GM12875 (cell line): ENCODE measurements at regions not wholly inside any gene's neighbourhood (a gene's known extent, or its start where the extent isn't known, plus 50 kb on each side); places are given as distances from the start of the nearest gene placed in this dataset.

Experiments
- H3K4me3 ChIP-seq: one replicate; pipeline ENCODE4 v1.5.1; 2011; ENCODE audit warnings: low read depth, low read length, control low read depth
- CTCF ChIP-seq: IDR thresholded peaks from 2 replicates; pipeline ENCODE4 v1.5.1; 2011; ENCODE audit warnings: low read depth, mild to moderate bottlenecking, control low read depth, inconsistent platforms, low read length, moderate library complexity, borderline replicate concordance; ENCODE audit not compliant: insufficient read depth

DNA sequence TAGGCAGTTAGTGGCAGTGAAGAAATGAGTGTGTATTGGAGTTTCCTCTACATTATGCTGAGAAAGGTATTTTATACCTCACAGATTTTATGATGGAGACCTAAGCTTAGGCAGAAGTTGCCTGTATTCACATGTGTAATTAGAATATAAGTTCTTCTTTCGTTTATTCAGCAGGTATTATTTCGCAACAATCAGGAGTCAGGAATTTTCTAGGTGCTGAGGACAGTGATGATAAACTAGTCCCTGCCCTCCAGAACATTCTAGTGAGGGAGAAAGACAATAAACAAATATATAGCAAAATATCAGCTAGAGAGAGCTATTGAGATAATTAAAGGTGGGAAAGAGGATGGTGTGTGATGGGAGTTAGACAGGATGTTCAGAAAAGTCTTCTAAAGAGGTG lies 345.7 kb downstream of the GRIN2B start:
- no peak for TF ChIP-seq CTCF
- no peak overlapping the region for H3K4me3 ChIP-seq

DNA sequence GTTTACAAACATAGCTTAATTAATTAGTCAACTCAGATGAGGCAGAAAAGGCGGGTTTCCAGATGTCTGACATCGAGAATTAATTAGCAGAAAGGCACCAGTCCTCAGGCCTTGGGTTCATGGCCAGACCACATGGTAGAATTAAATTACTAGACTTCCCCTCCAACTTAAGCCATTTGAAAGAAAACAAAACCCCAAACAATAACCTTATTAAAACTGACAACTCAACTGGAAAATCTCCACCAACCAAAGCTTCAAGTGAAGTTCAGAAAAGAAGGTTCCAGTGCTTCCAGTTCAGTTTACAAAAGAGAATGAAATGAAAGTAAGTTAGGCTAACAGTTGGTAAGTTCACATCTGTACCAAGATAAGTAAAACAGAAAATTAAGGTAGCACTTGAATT lies 349.5 kb downstream of the GRIN2B start:
- TF ChIP-seq CTCF = no peak
- no peak overlapping the region for H3K4me3 ChIP-seq

DNA sequence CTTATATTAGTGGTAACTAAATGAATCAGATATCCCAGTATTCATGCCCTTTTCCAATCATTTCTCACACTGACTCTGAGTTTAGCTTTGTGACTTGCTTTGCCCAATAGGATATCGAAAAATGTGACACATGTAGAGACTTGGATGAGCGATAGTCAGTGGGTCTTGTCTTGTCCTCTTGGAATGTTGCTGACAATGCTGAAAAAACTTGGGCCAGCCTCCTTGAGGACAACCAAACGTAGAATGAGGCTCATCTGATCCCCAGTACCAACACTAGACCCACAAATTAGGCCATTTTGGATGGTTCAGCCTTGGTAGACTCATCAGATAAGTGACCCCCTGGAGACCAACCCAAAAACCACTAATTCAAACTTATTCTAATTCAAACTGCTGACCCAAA lies 351.0 kb downstream of the GRIN2B start:
- no peak for TF ChIP-seq CTCF
- no peak overlapping the region for H3K4me3 ChIP-seq

DNA sequence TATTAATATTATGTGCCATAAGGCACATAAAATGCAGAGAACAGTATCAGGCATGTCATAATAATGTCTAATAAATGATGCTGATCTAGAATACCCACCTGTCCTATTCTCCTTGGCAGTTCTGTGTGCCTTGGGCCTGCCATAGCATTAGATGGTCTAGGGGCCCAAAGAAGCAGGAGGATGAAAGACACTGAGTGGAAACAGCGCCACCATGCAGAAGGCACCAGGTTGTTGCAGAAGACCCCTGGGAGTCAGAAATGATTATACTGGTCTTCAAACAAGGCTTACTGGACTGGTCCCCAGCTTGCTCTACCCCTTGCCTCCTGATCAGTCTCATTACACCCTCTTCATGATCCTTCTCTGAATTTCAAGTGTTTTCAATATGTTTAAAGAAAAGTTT lies 353.3 kb downstream of the GRIN2B start:
- H3K4me3 ChIP-seq = no peak overlapping the region
- TF ChIP-seq CTCF = no peak

GRCh38 chr12:13627536-13627935 lies 353.9 kb downstream of the GRIN2B start:
- H3K4me3 ChIP-seq = no peak overlapping the region
- no peak for TF ChIP-seq CTCF

DNA sequence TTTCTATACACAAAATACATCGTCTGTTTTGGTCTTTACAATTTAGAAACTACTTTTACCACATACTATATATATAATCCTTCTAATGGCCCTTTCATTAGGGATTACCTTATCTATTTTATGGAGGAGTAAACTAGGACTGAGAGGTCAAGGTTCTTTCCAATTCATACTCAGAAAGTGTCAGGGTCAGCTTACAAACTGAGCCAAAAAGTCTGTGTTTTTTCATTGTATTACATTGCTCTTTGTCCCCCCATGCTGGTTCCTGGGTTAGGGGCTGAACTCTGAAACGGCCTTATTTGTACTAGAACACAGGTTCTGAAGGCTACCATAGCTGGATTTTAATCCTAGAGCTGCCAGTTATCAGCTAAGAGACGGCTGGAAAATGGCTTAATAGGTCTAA lies 368.1 kb downstream of the GRIN2B start:
- no peak overlapping the region for H3K4me3 ChIP-seq

More for the DNA sequence above, 368.1 kb downstream of the GRIN2B start:
- no peak for TF ChIP-seq CTCF
